ENCODE measurements at regions not wholly inside any gene's neighbourhood (a gene's known extent, or its start where the extent isn't known, plus 50 kb on each side); places are given as distances from the start of the nearest gene placed in this dataset.

DNA sequence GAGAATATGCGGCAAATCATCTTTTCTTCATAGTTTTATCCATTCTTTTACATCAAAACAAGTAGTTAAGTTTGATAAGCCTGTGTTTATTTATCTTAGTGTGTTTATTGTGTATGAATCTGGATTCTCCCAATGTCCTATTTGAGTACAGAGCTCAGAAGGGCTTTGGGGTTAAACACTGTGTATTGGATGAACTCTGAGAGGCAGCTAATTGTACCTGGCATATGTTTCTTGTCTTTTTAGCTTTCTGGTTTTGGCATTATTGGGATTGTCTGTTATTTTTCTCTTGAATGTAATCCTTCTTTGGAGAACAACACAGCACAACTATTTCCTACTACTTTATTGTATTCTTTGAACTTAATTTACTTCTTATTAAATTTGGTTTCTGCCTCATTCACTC lies 906.9 kb downstream of the ADGRL2 start:
- no peaks in the 10 kb centered on the region for H3K4me1 ChIP-seq
- DNase-seq (no peak), ATAC-seq (no peak)
- H3K36me3 ChIP-seq: no peaks in the 10 kb centered on the region
- no peak overlapping the region for H3K4me3 ChIP-seq
- intact Hi-C loops (cut with DNase I; ENCODE audit: low total_unique reads) (no loop called here), in situ Hi-C loops (cut with MboI; ENCODE audit: low sequenced_read_pairs in 4 of 4) (no loop called here)
- H3K27ac ChIP-seq: no peak overlapping the region
- H3K9me3 ChIP-seq: no peaks in the 10 kb centered on the region
- no peak for TF ChIP-seq POLR2A (IDR thresholded peaks at IDR 0.05)
- TF ChIP-seq, protein P1, sequence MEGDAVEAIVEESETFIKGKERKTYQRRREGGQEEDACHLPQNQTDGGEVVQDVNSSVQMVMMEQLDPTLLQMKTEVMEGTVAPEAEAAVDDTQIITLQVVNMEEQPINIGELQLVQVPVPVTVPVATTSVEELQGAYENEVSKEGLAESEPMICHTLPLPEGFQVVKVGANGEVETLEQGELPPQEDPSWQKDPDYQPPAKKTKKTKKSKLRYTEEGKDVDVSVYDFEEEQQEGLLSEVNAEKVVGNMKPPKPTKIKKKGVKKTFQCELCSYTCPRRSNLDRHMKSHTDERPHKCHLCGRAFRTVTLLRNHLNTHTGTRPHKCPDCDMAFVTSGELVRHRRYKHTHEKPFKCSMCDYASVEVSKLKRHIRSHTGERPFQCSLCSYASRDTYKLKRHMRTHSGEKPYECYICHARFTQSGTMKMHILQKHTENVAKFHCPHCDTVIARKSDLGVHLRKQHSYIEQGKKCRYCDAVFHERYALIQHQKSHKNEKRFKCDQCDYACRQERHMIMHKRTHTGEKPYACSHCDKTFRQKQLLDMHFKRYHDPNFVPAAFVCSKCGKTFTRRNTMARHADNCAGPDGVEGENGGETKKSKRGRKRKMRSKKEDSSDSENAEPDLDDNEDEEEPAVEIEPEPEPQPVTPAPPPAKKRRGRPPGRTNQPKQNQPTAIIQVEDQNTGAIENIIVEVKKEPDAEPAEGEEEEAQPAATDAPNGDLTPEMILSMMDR (IDR thresholded peaks at IDR 0.05 in 4 of 5, conservative IDR thresholded peaks at IDR 0.05 in 1 of 5): no peak
- no peaks in the 10 kb centered on the region for H3K27me3 ChIP-seq

DNA sequence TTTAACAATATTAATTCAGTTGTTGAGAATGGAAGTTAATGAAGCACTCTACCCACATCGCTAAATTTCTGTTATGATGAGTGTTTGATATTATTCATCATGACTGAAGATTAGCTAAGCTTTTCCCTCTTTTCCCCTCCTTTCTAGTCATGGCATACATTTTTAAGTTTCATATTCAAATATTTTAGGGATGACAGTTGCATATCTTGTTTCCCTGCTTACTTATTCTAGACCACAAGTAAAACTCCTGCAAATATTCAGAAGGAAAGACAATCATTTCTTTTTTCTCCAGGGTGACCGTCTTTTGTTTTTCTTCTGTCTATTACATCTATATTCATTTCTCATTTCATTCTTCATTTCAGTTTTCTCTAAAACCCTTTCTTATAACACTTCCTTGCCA lies 906.0 kb downstream of the ADGRL2 start:
- no peaks in the 10 kb centered on the region for H3K4me1 ChIP-seq
- in situ Hi-C loops (cut with MboI; ENCODE audit: low sequenced_read_pairs in 4 of 4) (no loop called here), intact Hi-C loops (cut with DNase I; ENCODE audit: low total_unique reads) (no loop called here)
- no peak for DNase-seq
- no peaks in the 10 kb centered on the region for H3K27me3 ChIP-seq
- no peaks in the 10 kb centered on the region for H3K9me3 ChIP-seq
- H3K27ac ChIP-seq: no peak overlapping the region
- TF ChIP-seq, protein P1 (IDR thresholded peaks at IDR 0.05 in 4 of 5, conservative IDR thresholded peaks at IDR 0.05 in 1 of 5): no peak
- no peak for TF ChIP-seq POLR2A (IDR thresholded peaks at IDR 0.05)
- no peak overlapping the region for H3K4me3 ChIP-seq
- no peaks in the 10 kb centered on the region for H3K36me3 ChIP-seq
- ATAC-seq: no peak

DNA sequence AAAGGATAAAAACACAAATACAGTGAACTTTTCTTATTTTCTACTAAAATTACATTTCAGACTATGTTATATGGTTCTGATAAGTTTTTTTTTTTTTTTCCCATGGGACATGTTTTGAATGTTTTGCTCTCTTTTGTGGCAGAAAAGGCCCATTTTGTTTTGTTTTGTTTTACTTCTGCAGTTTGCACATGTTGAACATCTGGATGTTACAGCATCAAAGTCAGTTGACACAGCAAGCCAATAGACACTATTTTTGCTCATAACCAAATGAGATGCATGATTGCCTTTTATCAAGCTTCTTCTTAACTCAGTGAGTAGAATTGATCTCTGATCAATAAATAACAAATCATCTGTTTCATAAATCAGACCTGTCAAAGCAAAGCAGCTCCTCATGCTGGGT lies 904.2 kb downstream of the ADGRL2 start:
- ATAC-seq: no peak
- H3K27ac ChIP-seq: no peak overlapping the region
- H3K36me3 ChIP-seq: no peaks in the 10 kb centered on the region
- no peaks in the 10 kb centered on the region for H3K4me1 ChIP-seq
- in situ Hi-C loops (cut with MboI; ENCODE audit: low sequenced_read_pairs in 4 of 4) (no loop called here), intact Hi-C loops (cut with DNase I; ENCODE audit: low total_unique reads) (no loop called here)
- no peak overlapping the region for H3K4me3 ChIP-seq
- TF ChIP-seq POLR2A (IDR thresholded peaks at IDR 0.05): no peak
- TF ChIP-seq, protein P1 (IDR thresholded peaks at IDR 0.05 in 4 of 5, conservative IDR thresholded peaks at IDR 0.05 in 1 of 5): no peak
- H3K9me3 ChIP-seq: no peaks in the 10 kb centered on the region
- no peak for DNase-seq
- H3K27me3 ChIP-seq: no peaks in the 10 kb centered on the region

DNA sequence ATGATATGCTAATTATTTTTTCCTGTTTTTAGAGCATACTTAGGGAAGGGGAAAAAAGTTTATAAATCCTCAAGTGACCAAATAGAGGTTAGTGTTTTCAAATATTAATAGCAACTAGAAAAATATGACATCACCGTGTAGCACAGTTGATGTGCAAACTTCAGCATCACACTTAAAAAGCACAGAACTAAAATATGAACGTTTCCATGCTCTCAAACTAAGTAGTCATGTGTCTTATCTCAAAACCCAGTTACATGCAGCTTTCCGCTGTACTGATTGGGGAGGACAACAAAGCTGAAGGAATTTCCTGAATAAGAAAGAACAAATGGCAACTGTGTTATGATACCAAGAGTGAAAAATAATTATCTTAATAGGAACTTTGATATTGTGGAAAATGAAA lies 903.7 kb downstream of the ADGRL2 start:
- Histone ChIP-seq H3K27me3 (no peaks in the 10 kb centered on the region), H3K27ac (peak overlapping the region in 1 of 4 donors; percentile 32), H3K9me3 (no peaks in the 10 kb centered on the region), H3K4me3 (no peak overlapping the region), H3K36me3 (no peaks in the 10 kb centered on the region), H3K4me1 (no peaks in the 10 kb centered on the region)
- no peak for DNase-seq
- intact Hi-C loops (cut with DNase I; ENCODE audit: low total_unique reads): no loop called here
- in situ Hi-C loops (cut with MboI; ENCODE audit: low sequenced_read_pairs in 4 of 4): no loop called here
- no peak for TF ChIP-seq POLR2A (IDR thresholded peaks at IDR 0.05)
- TF ChIP-seq, protein P1 (IDR thresholded peaks at IDR 0.05 in 4 of 5, conservative IDR thresholded peaks at IDR 0.05 in 1 of 5): no peak
- peak; percentile 39 to 60 for ATAC-seq

DNA sequence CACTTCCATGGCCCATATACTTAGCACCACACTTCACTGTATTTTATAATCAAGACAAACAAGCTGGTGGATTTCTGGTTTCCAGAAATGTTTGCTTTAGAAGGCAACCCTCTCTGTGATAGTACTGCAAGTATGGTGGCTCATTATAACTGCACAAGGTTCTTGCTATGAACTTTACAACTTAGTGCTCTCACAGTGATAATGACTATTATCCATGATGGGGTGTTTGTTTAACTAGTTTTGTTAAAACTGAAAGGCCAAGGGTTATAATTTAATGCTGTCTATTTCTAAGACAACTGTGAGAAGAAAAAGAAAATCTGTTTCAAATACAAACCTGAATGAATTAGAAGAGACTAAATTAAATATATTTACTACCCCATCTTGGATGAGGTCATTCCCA lies 903.2 kb downstream of the ADGRL2 start:
- H3K27ac ChIP-seq: peak overlapping the region in 1 of 4 donors; percentile 32
- intact Hi-C loops (cut with DNase I; ENCODE audit: low total_unique reads) (no loop called here), in situ Hi-C loops (cut with MboI; ENCODE audit: low sequenced_read_pairs in 4 of 4) (no loop called here)
- H3K9me3 ChIP-seq: no peaks in the 10 kb centered on the region
- H3K27me3 ChIP-seq: no peaks in the 10 kb centered on the region
- TF ChIP-seq, protein P1 (IDR thresholded peaks at IDR 0.05 in 4 of 5, conservative IDR thresholded peaks at IDR 0.05 in 1 of 5): no peak
- TF ChIP-seq POLR2A (IDR thresholded peaks at IDR 0.05): no peak
- no peak overlapping the region for H3K4me3 ChIP-seq
- DNase-seq (no peak), ATAC-seq (no peak)
- H3K36me3 ChIP-seq: no peaks in the 10 kb centered on the region
- H3K4me1 ChIP-seq: no peaks in the 10 kb centered on the region

Measured in gastrocnemius medialis (tissue), 4 donors.